ENCODE measurements at regions not wholly inside any gene's neighbourhood (a gene's known extent, or its start where the extent isn't known, plus 50 kb on each side); places are given as distances from the start of the nearest gene placed in this dataset.
"Not testable (repeated sequence)": the region's sequence is repeated elsewhere in the genome, so short reads cannot be mapped to it uniquely, and the experiment has no call there.

DNA sequence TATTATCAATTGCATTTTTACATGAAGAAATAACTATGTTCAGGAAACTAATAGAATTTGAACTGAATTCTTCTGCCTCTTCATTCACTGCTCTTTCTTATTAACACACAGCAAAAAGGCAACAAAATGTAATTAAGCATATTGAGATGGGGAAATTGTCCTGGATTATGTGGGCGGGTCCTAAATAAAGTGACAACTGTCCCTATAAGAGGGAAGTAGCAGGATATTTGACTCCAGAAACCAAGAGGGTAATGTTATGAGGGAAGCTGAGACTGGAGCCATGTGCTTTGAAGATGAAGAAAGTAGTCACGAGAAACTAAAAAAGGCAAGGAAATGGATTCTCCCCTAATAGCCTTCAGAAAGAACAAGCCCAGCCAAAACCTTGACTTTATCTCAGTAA lies 311.2 kb upstream of the PIK3R1 start:
- H3K4me3 ChIP-seq (ENCODE audit: low read length), result no peak overlapping the region
- DNase-seq (ENCODE audit: low read depth, low spot score), result no peak

DNA sequence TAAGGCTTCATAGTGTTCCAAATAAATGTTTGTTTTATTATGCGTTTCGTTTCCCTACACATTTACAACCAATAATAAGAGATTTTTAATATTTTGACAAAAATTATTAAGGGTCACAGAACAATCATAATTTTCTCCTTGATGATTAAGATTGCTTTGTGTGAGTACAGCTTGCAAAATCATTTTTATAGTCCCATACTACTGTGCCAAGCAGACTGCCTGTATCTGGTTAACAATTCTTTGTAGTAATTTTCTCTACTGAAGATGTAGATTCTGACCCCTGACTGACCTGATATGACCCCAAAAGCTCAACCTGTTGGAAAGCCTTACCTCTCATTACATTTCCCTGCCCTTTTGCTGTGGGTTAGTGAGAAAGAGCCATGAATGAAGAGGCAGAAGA lies 311.9 kb upstream of the PIK3R1 start:
- no peak for DNase-seq (ENCODE audit: low read depth, low spot score)
- H3K4me3 ChIP-seq (ENCODE audit: low read length), result no peak overlapping the region

DNA sequence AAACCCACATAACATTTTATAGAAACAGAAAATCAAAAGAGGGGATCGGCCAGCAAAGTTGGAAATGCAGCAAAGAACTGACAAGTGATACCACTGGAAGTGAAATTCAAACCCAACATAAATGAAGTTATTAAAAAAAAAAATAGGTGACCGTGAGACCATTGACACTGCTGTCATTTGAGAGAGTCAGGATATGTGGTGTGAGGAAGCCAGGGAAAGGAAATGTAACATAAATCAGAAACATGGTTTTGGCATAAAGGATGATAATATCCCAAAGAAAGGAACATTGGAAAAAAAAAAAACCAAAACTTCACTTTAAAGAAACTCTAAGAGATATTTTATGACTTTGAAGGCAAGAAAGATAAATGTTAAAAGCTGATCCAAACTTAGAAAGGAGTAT lies 312.4 kb upstream of the PIK3R1 start:
- DNase-seq (ENCODE audit: low read depth, low spot score), result no peak
- H3K4me3 ChIP-seq (ENCODE audit: low read length), result no peak overlapping the region

DNA sequence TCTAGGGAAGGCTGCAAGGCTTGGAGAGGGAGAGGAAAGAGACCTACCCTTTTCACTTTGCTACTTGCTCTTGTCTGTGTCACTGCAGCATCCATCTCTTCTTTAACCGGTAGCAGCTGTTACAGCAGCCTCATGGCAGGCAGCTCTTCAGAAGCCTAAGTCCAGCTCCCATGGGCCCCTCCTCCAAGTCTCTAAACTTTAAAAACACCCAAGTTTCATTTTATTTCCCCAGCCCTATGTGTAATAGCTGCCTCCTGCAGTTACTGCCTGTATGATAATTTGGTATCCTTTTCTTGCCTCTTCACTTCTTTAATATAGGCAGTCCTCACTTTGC lies 313.1 kb upstream of the PIK3R1 start:
- no peak overlapping the region for H3K4me3 ChIP-seq (ENCODE audit: low read length)
- DNase-seq (ENCODE audit: low read depth, low spot score), result no peak

DNA sequence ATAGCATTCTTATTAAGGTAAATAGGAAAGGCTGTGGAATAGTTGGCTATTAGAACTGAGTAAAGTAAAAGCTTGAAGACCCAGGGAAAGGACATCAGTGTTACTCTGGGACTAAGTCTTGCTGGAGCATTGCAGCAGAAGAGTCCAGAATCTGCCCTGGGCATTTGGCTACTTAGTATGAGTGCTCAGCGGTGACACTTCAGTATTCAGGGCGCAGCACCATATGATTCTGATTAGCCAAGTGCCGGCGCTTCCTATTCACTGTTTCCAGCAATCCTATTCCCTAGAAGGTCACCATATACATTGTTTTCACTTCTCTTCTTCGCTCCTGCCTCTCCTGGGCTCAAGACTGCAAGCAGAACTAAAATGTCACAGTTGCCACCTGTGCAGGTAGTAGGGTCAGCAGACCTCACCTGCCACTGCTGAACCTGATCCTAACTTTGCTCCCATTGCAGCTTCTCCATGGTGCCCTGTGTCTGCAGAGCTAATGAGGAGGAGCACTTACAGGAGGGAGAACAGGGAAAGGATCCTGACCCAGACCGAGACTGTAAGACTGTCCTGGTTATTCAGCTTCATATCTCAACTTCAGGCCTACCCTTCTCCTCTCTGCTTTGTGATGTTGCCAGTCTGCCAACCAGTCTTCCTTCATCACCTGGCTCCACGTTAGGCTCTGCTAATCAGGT lies 313.6 kb upstream of the PIK3R1 start:
- DNase-seq (ENCODE audit: low read depth, low spot score), result no peak
- no peak overlapping the region for H3K4me3 ChIP-seq (ENCODE audit: low read length)

DNA sequence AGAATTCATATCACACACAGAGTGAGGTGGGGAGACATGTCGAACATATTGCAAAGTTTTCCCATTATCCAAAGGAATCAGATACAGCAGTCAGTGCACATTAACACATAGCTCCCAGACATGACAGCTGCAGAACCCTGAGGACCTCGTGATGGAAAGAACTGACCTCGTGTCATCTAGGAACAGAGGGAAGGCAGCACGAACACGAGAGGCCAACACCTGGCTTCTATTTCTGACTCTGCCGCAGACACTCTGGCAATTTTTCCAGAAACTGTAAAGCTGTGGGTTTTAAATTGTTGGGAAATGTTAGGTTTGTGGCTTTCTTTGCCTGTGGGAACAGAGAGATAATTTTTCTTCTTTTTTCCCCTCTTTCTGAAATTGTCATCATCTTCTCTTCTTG lies 315.0 kb upstream of the PIK3R1 start:
- H3K4me3 ChIP-seq (ENCODE audit: low read length), result no peak overlapping the region
- no peak for DNase-seq (ENCODE audit: low read depth, low spot score)

DNA sequence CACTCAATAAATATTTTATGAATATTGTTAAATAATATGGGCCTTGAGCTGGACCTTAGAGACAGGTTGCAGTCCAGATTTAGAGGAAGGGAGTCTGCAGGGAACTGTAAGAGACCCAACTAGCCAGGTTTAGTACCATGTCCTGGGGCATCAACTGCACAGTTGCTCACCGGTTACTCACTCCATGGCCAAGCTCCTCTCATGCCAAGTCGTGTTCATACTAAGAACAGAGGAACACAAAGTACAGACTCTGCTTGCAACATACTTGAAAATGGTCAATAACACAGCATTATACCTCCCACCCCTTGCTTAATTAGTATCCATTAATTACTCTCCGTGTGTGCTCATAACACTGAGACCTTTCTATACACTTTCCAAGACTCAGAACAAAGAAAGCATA lies 317.6 kb upstream of the PIK3R1 start:
- DNase-seq (ENCODE audit: low read depth, low spot score), result no peak
- no peak overlapping the region for H3K4me3 ChIP-seq (ENCODE audit: low read length)

DNA sequence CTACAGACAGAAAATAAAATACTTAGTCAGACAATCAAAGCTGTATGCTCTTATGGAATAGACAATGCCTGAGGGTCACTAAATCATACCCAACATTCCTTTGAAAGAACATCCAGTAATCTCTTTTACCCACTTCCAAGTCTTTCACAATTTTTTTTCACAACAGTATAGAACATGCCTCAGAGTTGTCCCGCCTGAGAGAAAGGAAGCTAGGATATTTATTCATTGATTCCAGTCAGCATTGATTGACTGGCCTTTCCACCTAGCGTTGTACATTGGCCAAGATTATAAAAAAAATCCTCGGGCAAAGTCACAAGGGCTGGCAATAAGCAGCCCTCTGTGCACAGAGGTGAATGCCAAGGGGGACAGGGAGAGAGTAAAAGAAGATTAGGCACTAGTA lies 318.1 kb upstream of the PIK3R1 start:
- H3K4me3 ChIP-seq (ENCODE audit: low read length), result no peak overlapping the region
- DNase-seq (ENCODE audit: low read depth, low spot score), result no peak

DNA sequence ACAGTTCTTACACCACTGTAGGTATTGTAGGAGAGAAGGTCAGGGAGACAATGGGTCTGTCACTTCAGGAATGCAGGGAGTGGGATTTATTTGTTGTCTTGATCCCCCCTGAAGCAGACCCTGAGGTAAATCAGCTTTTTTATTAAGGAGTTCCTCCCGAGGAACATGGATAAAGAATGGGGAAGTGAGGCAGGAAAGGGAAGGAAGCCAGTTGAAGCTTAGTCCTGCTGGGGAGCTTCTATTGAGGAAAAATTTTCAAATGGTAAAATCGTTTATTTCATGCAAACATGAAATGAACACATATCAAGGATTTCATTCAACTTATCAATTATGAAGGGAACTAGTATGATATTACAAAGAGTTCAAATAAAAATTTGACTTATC lies 318.6 kb upstream of the PIK3R1 start:
- no peak overlapping the region for H3K4me3 ChIP-seq (ENCODE audit: low read length)
- DNase-seq (ENCODE audit: low read depth, low spot score), result no peak

DNA sequence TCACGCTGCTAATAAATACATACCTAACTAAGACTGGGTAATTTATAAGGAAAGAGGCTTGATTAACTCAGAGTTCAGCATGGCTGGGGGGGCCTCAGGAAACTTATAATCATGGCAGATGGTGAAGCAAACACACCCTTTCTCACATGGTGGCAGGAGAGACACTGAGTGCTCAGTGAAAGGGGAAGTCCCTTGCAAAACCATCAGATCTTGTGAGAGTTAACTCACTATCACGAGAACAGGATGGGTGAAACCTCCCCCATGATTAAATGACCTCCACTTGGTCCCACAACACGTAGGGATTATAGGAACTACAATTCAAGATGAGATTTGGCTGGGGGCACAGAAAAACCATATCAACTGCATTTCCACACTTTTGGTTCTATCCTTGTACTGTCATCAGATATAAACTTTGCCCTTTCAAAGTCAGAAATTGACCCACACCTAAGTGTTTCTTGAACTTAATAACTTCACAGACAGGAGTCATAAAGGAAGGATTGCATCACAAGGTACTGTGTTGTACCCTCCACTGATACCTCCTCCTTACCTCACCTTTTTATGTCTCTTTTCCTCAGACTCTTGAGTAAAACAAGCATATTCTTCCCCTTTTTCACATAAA lies 319.1 kb upstream of the PIK3R1 start:
- DNase-seq (ENCODE audit: low read depth, low spot score), result no peak
- no peak overlapping the region for H3K4me3 ChIP-seq (ENCODE audit: low read length)

DNA sequence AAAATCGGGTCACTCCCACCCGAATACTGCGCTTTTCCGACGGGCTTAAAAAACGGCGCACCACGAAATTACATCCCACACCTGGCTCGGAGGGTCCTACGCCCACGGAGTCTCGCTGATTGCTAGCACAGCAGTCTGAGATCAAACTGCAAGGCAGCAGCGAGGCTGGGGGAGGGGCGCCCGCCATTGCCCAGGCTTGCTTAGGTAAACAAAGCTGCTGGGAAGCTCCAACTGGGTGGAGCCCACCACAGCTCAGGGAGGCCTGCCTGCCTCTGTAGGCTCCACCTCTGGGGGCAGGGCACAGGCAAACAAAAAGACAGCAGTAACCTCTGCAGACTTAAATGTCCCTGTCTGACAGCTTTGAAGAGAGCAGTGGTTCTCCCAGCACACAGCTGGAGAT lies 325.7 kb upstream of the PIK3R1 start:
- H3K4me3 ChIP-seq (ENCODE audit: low read length); DNase-seq (ENCODE audit: low read depth, low spot score): not testable (repeated sequence)

DNA sequence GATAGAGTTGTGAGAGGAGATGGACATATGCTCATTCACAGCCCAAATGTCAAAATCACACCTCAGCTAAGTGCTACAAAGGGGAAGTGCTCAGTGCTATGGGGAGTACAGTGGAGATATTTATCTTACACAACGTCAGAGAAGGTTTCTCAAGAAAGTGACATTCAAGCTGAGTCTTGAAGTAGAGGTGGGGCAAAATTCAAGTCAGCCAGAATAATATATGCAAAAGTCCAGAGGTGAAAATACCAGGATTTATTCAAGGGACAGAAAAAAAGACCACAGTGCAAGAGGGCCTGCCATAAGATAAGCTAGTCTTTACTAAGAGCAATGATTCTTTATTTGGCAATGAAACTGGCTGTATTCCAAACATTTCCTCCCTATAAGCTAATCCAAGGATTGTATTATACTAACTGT lies 327.8 kb upstream of the PIK3R1 start:
- DNase-seq (ENCODE audit: low read depth, low spot score), result no peak
- H3K4me3 ChIP-seq (ENCODE audit: low read length), result no peak overlapping the region

DNA sequence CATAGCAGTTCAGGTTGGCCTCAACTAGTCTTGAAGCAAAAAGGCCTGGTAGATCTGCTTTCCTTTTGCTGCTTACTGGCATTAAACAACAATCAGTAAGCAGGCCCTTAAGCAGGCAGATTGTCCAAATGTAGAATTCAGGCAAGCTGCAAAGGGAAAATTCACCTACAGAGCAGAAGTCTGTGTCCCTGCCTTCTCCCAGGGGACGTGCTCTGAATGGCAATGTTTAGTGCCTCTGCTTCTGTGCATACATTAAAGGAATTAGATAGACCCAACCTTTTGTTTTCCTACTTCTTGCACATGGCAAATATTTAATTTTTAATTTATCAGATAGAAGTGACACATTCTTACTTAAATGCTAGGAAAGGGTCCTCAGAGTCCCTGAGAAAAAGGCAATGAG lies 328.8 kb upstream of the PIK3R1 start:
- no peak for DNase-seq (ENCODE audit: low read depth, low spot score)
- H3K4me3 ChIP-seq (ENCODE audit: low read length), result no peak overlapping the region

DNA sequence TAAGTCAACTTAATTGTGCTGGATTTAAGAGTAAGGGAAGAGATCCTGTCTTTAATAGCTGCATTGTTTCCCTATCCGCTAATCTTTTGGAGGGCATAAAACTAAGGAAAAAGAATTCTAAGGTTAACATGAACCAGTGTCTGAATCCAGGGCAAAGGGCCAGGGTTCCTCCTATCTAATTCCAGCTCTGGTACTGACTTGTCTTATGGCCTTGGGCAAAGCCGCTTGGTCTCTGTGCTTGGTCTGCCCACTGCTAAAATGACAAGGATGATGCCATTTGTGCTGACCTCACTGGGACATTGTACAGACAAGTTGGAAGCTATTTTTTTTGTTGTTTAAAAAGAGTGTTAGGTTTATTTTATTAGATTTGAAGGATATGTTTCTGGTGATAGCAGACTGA lies 334.7 kb upstream of the PIK3R1 start:
- DNase-seq (ENCODE audit: low read depth, low spot score), result no peak
- H3K4me3 ChIP-seq (ENCODE audit: low read length), result no peak overlapping the region

DNA sequence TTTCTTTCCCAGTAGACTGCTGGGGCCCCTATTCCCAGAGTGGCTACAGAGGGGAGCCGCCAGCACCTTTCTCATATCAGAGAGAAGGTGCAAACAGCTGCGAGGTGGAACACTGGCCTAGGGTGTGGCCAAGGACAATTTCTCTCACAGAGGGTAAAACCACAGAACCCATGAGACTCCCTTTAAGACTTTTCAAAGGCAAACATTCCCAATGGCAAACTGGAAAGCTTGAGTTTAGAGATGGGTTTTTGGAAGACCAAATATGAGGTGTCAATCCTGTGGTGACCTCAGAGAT lies 335.1 kb upstream of the PIK3R1 start:
- H3K4me3 ChIP-seq (ENCODE audit: low read length), result no peak overlapping the region
- DNase-seq (ENCODE audit: low read depth, low spot score), result no peak

DNA sequence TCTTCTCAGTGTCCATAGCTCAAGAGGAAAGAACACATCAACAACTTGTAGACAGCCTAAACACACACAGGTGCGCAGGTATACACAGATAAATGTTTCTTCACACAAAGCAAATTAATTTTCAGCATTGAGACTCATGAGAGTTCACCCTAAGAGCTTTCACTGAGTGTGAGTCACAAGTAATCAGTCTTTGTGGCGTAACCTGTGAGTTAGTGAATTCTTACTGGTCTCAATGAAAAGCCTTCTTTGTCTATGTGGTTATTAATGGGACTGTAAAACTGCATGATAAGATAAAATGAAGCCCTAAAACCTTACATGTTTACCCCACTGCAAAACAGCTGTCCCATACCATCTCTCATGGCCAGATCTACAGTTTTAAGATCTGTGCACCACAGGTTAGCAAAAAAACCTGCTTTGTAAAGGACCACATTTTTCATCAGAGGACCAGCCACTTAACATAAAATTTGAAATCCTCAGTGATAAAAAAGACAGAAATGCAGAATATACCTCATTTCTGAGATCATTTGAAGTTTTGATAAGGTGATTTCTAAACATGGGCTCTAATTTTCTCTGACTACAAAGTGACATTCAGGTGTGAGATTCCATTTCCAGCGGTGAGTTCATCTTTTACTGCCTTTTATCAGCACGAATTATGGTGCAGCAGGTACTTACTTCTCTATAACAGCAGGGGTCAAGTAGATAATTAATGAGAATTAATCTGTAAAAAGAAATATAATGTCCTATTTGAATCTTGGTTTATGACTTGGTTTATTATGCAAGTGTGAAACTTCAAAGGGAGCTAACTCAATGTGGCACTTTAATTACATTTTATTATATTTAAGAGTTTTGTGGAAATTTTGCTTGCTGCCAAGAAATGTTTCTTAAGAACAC lies 335.7 kb upstream of the PIK3R1 start:
- no peak for DNase-seq (ENCODE audit: low read depth, low spot score)
- H3K4me3 ChIP-seq (ENCODE audit: low read length), result no peak overlapping the region

DNA sequence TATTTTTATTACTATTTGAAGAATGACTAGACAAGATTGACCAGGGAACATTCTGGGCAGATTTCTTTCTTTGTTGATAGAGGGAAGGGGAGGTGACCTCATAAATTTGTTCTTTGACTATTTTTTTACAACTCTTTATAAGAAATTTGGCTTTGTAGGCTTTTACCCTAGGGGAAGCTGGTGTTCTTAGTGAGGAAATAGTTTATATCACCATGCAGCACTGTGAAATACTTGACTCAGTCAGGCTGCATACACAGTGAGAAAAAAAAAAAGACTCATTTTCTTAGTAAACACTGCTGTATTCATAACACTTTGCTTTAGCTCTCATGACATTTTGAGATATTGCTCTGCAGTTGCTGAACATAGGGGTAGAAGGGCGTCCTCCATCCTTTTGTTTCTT lies 336.6 kb upstream of the PIK3R1 start:
- no peak overlapping the region for H3K4me3 ChIP-seq (ENCODE audit: low read length)
- no peak for DNase-seq (ENCODE audit: low read depth, low spot score)

DNA sequence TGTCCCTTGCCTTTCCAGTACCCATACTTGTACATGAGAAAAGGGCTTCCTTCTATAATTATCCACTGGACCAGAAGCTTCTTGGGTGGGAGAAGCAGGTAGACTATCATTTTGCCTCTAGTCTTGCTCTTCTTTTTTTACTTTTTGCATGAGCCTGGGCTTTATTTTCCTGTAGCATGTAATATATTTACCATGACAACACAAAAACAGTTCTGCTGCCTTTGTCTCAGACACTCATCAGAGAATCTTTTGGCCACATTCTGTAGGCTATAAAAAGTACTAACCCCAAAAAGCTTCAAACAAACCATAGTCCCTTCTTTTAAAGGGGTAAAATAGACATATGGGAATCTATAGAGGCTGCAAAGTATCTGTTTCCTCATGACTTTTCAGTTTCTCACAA lies 339.2 kb upstream of the PIK3R1 start:
- no peak overlapping the region for H3K4me3 ChIP-seq (ENCODE audit: low read length)
- DNase-seq (ENCODE audit: low read depth, low spot score), result no peak

DNA sequence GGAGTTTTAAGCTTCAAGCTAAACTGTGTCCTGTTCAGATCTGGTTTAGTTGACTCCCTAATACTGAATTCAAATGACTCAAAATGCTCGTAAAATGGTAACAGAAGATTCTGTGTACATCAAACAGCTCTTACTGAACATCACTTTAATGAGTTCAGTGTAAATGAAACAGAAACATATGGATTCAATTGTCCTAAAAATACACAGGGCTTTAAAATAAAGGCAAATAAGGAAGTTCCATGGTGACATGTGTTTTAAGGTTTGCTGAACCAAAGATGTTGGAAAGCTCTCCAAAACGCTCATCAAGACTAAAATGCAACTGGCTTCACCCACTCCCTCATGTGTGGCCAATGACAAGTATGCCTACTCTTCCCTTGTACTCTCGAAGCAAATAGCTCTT lies 340.0 kb upstream of the PIK3R1 start:
- no peak for DNase-seq (ENCODE audit: low read depth, low spot score)
- no peak overlapping the region for H3K4me3 ChIP-seq (ENCODE audit: low read length)

DNA sequence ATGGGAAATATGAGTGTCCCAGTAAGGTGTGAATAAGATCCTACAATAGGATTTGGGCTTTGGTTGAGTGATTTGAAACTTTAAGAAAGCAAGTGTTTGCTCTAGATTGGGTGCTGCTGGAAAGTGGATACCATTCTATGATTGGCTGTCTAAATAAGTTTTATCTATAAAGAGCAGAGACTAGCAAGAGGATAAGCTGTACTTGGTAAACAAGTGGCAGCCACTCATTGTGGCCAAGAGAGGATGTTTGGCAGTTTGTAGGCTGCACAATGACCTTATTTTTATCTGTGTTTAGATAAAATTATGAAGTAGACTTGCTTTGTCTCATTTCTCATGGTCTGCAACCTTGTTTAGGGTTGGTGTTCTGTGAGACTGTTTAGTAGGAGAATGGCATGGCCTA lies 341.6 kb upstream of the PIK3R1 start:
- H3K4me3 ChIP-seq (ENCODE audit: low read length), result no peak overlapping the region
- no peak for DNase-seq (ENCODE audit: low read depth, low spot score)

DNA sequence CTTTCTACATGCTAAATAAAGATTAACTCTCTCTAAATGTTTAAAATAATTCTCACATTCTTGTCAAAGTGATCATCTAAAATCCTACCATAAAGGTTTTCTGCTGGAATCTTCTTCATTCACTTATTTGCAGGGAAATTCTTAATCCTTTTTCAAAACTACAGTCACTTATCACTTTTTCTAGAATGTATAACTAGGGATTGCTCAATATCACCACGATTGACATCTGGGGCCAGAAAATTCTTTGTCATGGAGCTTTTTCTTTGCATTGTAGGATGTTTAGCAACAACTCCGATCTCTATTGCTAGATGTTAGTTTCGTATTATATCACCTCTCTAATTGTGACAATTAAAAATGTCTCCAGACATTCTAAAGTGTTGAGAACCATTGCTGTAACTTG lies 344.9 kb upstream of the PIK3R1 start:
- DNase-seq (ENCODE audit: low read depth, low spot score), result no peak
- H3K4me3 ChIP-seq (ENCODE audit: low read length), result no peak overlapping the region

Measured in Jurkat, Clone E6-1 (cell line).